Neural progenitor cell (in vitro differentiated cells): ENCODE measurements at regions not wholly inside any gene's neighbourhood (a gene's known extent, or its start where the extent isn't known, plus 50 kb on each side); places are given as distances from the start of the nearest gene placed in this dataset.

Source experiments
- EZH2phosphoT487 ChIP-seq: fragments of 200-600 bp; sonication (generic); IDR thresholded peaks from 2 replicates; pipeline ENCODE4 v1.6.1; 2017; ENCODE audit warnings: antibody characterized with exemption
- TF ChIP-seq, protein P1 (sequence below): fragments of 200-600 bp; sonication (generic); IDR thresholded peaks from 2 replicates; pipeline ENCODE4 v1.5.1; 2017; ENCODE audit warnings: antibody characterized with exemption, mild to moderate bottlenecking

DNA sequence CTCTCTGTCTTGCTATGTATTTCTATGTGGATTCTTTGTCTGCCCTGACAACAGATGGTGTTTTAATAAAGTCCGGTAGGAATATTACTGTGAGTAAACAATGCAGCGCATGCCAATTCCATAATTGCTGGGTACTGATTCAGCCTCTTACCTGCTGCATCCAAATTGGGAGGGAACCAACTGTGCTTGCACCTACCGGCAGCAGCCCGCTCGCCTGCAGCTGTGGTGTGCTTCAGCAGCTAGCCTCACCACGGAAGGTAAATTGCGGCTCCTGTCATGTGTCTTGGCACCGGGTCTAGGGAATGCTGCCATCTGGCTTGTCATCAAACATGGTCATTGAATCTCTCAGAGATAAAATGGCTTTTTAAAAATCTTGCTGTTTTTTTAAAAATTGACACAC, 704.8 kb upstream of the SLC35B3 start:
- TF ChIP-seq EZH2phosphoT487: no peak
- TF ChIP-seq, protein P1, sequence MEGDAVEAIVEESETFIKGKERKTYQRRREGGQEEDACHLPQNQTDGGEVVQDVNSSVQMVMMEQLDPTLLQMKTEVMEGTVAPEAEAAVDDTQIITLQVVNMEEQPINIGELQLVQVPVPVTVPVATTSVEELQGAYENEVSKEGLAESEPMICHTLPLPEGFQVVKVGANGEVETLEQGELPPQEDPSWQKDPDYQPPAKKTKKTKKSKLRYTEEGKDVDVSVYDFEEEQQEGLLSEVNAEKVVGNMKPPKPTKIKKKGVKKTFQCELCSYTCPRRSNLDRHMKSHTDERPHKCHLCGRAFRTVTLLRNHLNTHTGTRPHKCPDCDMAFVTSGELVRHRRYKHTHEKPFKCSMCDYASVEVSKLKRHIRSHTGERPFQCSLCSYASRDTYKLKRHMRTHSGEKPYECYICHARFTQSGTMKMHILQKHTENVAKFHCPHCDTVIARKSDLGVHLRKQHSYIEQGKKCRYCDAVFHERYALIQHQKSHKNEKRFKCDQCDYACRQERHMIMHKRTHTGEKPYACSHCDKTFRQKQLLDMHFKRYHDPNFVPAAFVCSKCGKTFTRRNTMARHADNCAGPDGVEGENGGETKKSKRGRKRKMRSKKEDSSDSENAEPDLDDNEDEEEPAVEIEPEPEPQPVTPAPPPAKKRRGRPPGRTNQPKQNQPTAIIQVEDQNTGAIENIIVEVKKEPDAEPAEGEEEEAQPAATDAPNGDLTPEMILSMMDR: no peak
